DMS53 treated with DMSO at 0.1 percent for 48 hours (cell line): ENCODE measurements at regions not wholly inside any gene's neighbourhood (a gene's known extent, or its start where the extent isn't known, plus 50 kb on each side); places are given as distances from the start of the nearest gene placed in this dataset.
"Not testable (repeated sequence)": the region's sequence is repeated elsewhere in the genome, so short reads cannot be mapped to it uniquely, and the experiment has no call there.

Source experiments
- DNase-seq: peaks from one replicate; lab custom pipeline; 2025; ENCODE audit not compliant: unreplicated experiment; lab: John Stamatoyannopoulos, UW

- no peak for DNase-seq
Measured at GRCh38 chr18:52254367-52254766, 85.6 kb upstream of the DCC start.

GRCh38 chr18:52257417-52257816 lies 82.6 kb upstream of the DCC start:
- DNase-seq = not testable (repeated sequence)

GRCh38 chr18:52275817-52276216 lies 64.2 kb upstream of the DCC start:
- DNase-seq = no peak

GRCh38 chr18:52277785-52278184 lies 62.2 kb upstream of the DCC start:
- DNase-seq = no peak

GRCh38 chr18:52278191-52278590 lies 61.8 kb upstream of the DCC start:
- peak; percentile 72 for DNase-seq

- DNase-seq = no peak
Measured at GRCh38 chr18:52280702-52281101, 59.3 kb upstream of the DCC start.

- DNase-seq = no peak
Measured at GRCh38 chr18:52283927-52284326, 56.1 kb upstream of the DCC start.

GRCh38 chr18:52286675-52287074 lies 53.3 kb upstream of the DCC start:
- DNase-seq = no peak

GRCh38 chr18:52287151-52287550 lies 52.8 kb upstream of the DCC start:
- no peak for DNase-seq

- DNase-seq = peak; percentile 69
Measured at GRCh38 chr18:52288403-52289004, 51.5 kb upstream of the DCC start.

GRCh38 chr18:52289392-52289791 lies 50.6 kb upstream of the DCC start:
- no peak for DNase-seq
